Neuron (in vitro differentiated cells): ENCODE measurements at regions not wholly inside any gene's neighbourhood (a gene's known extent, or its start where the extent isn't known, plus 50 kb on each side); places are given as distances from the start of the nearest gene placed in this dataset.

Source experiments
- H2AFZ ChIP-seq: one replicate; pipeline ENCODE4 v1.6.1; 2013; ENCODE audit warnings: low read depth, mild to moderate bottlenecking, inconsistent platforms, low read length, moderate library complexity
- H3K27me3 ChIP-seq: one replicate; pipeline ENCODE4 v1.6.1; 2013; ENCODE audit warnings: low read length; ENCODE audit not compliant: insufficient read depth
- H3K36me3 ChIP-seq: one replicate; pipeline ENCODE4 v1.6.1; 2013; ENCODE audit warnings: low read length; ENCODE audit not compliant: insufficient read depth
- H3K4me1 ChIP-seq: one replicate; pipeline ENCODE4 v1.6.1; 2013; ENCODE audit warnings: low read length; ENCODE audit not compliant: insufficient read depth
- H3K4me3 ChIP-seq: 2 replicates; pipeline ENCODE4 v1.5.1; 2013; ENCODE audit warnings: mild to moderate bottlenecking, low read length, moderate library complexity
- H3K9me3 ChIP-seq: one replicate; pipeline ENCODE4 v1.6.1; 2013; ENCODE audit warnings: low read length

- no peak overlapping the region for H3K4me3 ChIP-seq
- no peaks in the 10 kb centered on the region for H3K4me1 ChIP-seq
- no peak overlapping the region for H2AFZ ChIP-seq
- H3K27me3 ChIP-seq: no peaks in the 10 kb centered on the region
- no peaks in the 10 kb centered on the region for H3K9me3 ChIP-seq
- no peaks in the 10 kb centered on the region for H3K36me3 ChIP-seq
Observed at GRCh38 chr3:152927131-152927530, 92.2 kb downstream of the P2RY1 start.

- no peaks in the 10 kb centered on the region for H3K27me3 ChIP-seq
- H3K9me3 ChIP-seq: no peaks in the 10 kb centered on the region
- H2AFZ ChIP-seq: no peak overlapping the region
- no peaks in the 10 kb centered on the region for H3K4me1 ChIP-seq
- no peaks in the 10 kb centered on the region for H3K36me3 ChIP-seq
- no peak overlapping the region for H3K4me3 ChIP-seq
Observed at GRCh38 chr3:152930516-152930915, 95.6 kb downstream of the P2RY1 start.

DNA sequence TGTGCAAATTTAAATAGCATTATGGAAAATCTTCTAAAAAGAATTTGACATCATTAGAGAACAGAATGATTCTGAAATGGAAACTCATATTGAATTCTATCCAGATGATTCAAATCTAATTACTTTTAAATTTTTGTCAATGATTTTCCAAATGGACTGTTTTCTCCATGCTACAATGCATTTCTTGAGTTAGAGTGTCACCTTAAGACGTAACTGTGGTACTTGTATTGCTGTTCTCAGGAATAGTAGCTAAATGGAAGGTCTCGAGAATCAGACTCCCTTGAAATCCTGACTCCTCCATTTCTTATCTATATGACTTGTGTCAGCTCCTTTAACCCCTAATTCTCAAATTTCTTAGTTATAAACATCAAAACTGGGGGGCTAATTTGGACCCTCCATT is 102.3 kb downstream of the P2RY1 start:
- H2AFZ ChIP-seq: no peak overlapping the region
- H3K9me3 ChIP-seq: no peaks in the 10 kb centered on the region
- no peaks in the 10 kb centered on the region for H3K4me1 ChIP-seq
- H3K27me3 ChIP-seq: no peaks in the 10 kb centered on the region
- H3K36me3 ChIP-seq: no peaks in the 10 kb centered on the region
- no peak overlapping the region for H3K4me3 ChIP-seq

- no peaks in the 10 kb centered on the region for H3K27me3 ChIP-seq
- H3K4me1 ChIP-seq: no peaks in the 10 kb centered on the region
- no peaks in the 10 kb centered on the region for H3K9me3 ChIP-seq
- no peak overlapping the region for H2AFZ ChIP-seq
- no peaks in the 10 kb centered on the region for H3K36me3 ChIP-seq
- H3K4me3 ChIP-seq: no peak overlapping the region
Observed at GRCh38 chr3:152938974-152939636, 104.2 kb downstream of the P2RY1 start.

- no peaks in the 10 kb centered on the region for H3K4me1 ChIP-seq
- H2AFZ ChIP-seq: no peak overlapping the region
- no peaks in the 10 kb centered on the region for H3K9me3 ChIP-seq
- H3K4me3 ChIP-seq: no peak overlapping the region
- H3K36me3 ChIP-seq: no peaks in the 10 kb centered on the region
- no peaks in the 10 kb centered on the region for H3K27me3 ChIP-seq
Observed at GRCh38 chr3:152941859-152942258, 106.9 kb downstream of the P2RY1 start.

DNA sequence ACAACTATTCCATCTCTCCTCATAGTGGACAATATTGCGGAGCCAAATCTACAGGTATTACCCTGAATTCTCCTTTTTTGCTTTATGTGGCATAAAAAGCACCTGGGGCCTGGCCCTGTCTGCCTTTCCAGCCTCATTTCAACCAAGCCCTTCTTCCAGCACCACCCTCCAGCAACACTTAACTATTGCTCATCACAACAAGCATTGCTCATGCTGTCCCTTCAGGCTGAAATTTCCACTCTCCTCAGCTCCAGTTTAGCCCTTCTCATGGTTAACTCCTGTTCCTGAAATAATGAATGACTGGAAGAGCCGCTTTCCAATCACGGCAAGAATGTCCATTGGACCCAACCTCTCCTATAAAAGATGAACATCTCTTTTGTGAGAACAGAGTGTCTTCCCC is 107.4 kb downstream of the P2RY1 start:
- H3K9me3 ChIP-seq: no peaks in the 10 kb centered on the region

DNA sequence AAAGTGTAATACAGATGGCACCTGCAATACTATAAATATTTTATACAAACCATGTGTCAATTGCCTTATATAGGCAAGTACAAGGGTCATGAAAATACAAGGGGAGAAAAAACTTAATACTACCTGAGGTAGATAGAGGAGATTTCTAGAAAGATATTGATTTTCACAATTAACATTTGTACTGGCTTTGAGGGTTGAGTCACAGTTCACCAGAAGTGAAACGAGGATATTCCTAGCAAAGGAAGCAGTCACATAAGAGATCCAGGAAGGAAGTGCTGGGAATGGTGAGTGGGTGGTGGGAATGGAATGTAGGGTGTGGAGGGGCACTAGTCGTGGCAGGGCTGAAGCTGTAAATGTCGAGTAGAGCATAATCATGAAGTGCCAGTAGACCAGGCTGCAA is 108.7 kb downstream of the P2RY1 start:
- Histone ChIP-seq H3K36me3 (no peaks in the 10 kb centered on the region), H2AFZ (no peak overlapping the region), H3K4me1 (no peaks in the 10 kb centered on the region), H3K27me3 (no peaks in the 10 kb centered on the region), H3K9me3 (no peaks in the 10 kb centered on the region), H3K4me3 (no peak overlapping the region)

More for the DNA sequence above, 107.4 kb downstream of the P2RY1 start:
- Histone ChIP-seq H2AFZ (no peak overlapping the region), H3K36me3 (no peaks in the 10 kb centered on the region), H3K4me3 (no peak overlapping the region), H3K4me1 (no peaks in the 10 kb centered on the region), H3K27me3 (no peaks in the 10 kb centered on the region)

GRCh38 chr3:152944671-152945070 is 109.7 kb downstream of the P2RY1 start:
- Histone ChIP-seq H2AFZ (no peak overlapping the region), H3K4me3 (no peak overlapping the region), H3K4me1 (no peaks in the 10 kb centered on the region), H3K27me3 (no peaks in the 10 kb centered on the region), H3K36me3 (no peaks in the 10 kb centered on the region), H3K9me3 (no peaks in the 10 kb centered on the region)

- H2AFZ ChIP-seq: no peak overlapping the region
- H3K27me3 ChIP-seq: no peaks in the 10 kb centered on the region
- H3K36me3 ChIP-seq: no peaks in the 10 kb centered on the region
- no peaks in the 10 kb centered on the region for H3K4me1 ChIP-seq
- H3K4me3 ChIP-seq: no peak overlapping the region
- H3K9me3 ChIP-seq: no peaks in the 10 kb centered on the region
Observed at GRCh38 chr3:152945556-152945955, 110.6 kb downstream of the P2RY1 start.

DNA sequence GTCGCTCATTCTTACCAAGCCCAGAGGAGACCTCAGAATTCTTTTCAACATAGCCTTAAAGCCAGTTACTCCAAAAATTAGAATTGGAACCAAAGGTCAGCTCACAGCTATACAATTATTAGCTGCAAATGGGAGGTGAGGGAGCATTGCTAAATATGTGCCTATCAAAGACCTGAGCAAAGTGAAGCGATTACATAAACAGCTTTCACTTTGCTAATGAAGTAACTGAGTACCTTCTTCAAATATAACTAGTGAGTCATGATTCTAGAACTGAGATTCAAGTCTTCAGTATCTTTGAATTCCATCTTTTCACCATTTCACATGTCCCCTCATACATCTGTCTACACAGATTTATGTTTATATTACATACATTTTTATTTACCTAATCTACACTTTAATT is 122.6 kb downstream of the P2RY1 start:
- no peaks in the 10 kb centered on the region for H3K36me3 ChIP-seq
- no peaks in the 10 kb centered on the region for H3K27me3 ChIP-seq
- H3K4me3 ChIP-seq: no peak overlapping the region
- no peak overlapping the region for H2AFZ ChIP-seq
- H3K4me1 ChIP-seq: no peaks in the 10 kb centered on the region
- no peaks in the 10 kb centered on the region for H3K9me3 ChIP-seq

DNA sequence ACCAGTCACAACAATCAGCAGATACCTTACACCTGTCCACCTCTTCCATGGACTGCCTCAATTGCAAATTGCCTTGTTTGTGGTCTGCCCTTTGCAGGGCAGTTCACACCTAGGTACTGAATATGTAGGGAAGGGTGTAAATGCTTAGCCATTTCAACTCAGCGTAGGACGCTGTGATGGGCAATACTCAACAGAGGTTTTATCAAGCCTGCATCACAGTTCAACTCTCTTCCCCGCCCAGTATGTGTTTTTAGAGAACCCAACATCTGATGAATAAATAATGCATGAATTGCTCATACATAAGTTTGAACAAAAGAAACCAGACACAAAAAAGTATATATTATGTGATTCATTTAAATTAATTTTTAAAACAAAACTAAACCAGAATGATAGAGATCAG is 124.4 kb downstream of the P2RY1 start:
- H2AFZ ChIP-seq: no peak overlapping the region
- no peak overlapping the region for H3K4me3 ChIP-seq
- H3K36me3 ChIP-seq: no peaks in the 10 kb centered on the region
- no peaks in the 10 kb centered on the region for H3K27me3 ChIP-seq
- no peaks in the 10 kb centered on the region for H3K4me1 ChIP-seq
- no peaks in the 10 kb centered on the region for H3K9me3 ChIP-seq

DNA sequence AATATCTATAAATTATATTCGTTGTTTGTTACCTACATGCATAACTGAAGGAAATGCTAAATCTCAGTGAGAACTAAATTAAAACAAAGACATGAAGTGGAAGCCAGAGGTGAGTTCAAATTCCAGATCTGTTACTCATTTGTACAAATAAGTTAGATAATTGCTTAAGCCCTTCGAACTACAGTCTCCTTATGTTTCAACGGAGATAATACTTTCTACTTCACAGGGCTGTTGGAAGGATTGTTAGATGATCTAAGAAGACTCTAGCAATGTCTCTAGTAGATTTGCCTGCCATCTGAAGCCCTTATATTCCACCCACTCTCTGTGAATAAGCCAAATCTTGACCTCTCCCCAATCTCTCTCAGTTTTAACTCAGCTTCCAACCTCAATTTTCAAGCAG is 125.8 kb downstream of the P2RY1 start:
- no peaks in the 10 kb centered on the region for H3K27me3 ChIP-seq
- H3K4me3 ChIP-seq: no peak overlapping the region
- no peaks in the 10 kb centered on the region for H3K4me1 ChIP-seq
- no peaks in the 10 kb centered on the region for H3K36me3 ChIP-seq
- H2AFZ ChIP-seq: no peak overlapping the region
- H3K9me3 ChIP-seq: no peaks in the 10 kb centered on the region

DNA sequence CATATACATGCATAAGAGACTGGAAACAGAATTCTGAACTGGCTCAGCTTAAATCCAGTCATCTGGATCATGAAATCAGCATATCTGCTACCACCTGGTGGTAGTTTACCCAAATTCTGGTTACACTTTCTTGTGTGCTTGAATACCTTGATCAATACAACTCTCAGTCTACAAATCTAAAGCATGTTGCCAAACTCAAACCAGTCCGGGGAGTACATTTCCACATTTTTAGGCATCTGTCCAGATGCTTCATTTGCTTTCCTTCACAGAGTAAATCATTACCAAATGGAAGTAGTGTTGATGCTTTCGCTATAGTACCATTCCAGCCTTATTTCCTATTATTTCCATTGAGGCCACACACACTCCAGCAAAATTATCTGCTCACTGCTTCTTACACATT is 126.4 kb downstream of the P2RY1 start:
- Histone ChIP-seq H3K9me3 (no peaks in the 10 kb centered on the region), H3K4me3 (no peak overlapping the region), H2AFZ (no peak overlapping the region), H3K36me3 (no peaks in the 10 kb centered on the region), H3K4me1 (no peaks in the 10 kb centered on the region), H3K27me3 (no peaks in the 10 kb centered on the region)

GRCh38 chr3:152964911-152965609 is 130.1 kb downstream of the P2RY1 start:
- no peaks in the 10 kb centered on the region for H3K36me3 ChIP-seq
- H3K27me3 ChIP-seq: no peaks in the 10 kb centered on the region
- no peak overlapping the region for H3K4me3 ChIP-seq
- no peak overlapping the region for H2AFZ ChIP-seq
- no peaks in the 10 kb centered on the region for H3K4me1 ChIP-seq
- H3K9me3 ChIP-seq: no peaks in the 10 kb centered on the region
